ENCODE measurements at regions not wholly inside any gene's neighbourhood (a gene's known extent, or its start where the extent isn't known, plus 50 kb on each side); places are given as distances from the start of the nearest gene placed in this dataset.

GRCh38 chr18:43774497-43774896 is 497.2 kb upstream of the SYT4 start:
- no peaks in the 10 kb centered on the region for H3K27me3 Mint-ChIP-seq (ENCODE audit: low read depth)
- peaks cover 27% of the 10 kb centered on the region for H3K4me1 Mint-ChIP-seq
- POLR2A ChIA-PET = no interaction called here
- peak overlapping the region; percentile 3; the same call in 1 of the 2 replicates for H3K4me3 Mint-ChIP-seq
- CTCF ChIA-PET = interaction anchor here (0.8 kb wide), 1 partner anchor 113 kb away, joined by 3 read pairs; no protein-coding TSS in a partner anchor
- peaks cover 13% of the 10 kb centered on the region for H3K9me3 Mint-ChIP-seq
- ATAC-seq (peak; percentile 90), DNase-seq (ENCODE audit: low spot score) (peak; percentile 23)
- no peak for TF ChIP-seq NR1H2 (CRISPR knock-in tag; IDR thresholded peaks at IDR 0.05)
- peak; percentile 54; the same call in 1 of the 2 replicates for TF ChIP-seq TP53 (CRISPR knock-in tag; IDR thresholded peaks at IDR 0.05)
- no peak for TF ChIP-seq JUN (CRISPR knock-in tag; IDR thresholded peaks at IDR 0.05)
- peak overlapping the region; percentile 88 for H3K27ac Mint-ChIP-seq
- H3K36me3 Mint-ChIP-seq = peaks cover 5% of the 10 kb centered on the region

- no peak for DNase-seq (ENCODE audit: low spot score)
- TF ChIP-seq PRRX2 (CRISPR knock-in tag; IDR thresholded peaks at IDR 0.05) (no peak), TEAD1 (CRISPR knock-in tag; IDR thresholded peaks at IDR 0.05) (no peak), ZNF263 (CRISPR knock-in tag; IDR thresholded peaks at IDR 0.05; ENCODE audit: low read depth) (no peak), NFATC4 (CRISPR knock-in tag; IDR thresholded peaks at IDR 0.05) (no peak), RELA (CRISPR knock-in tag; IDR thresholded peaks at IDR 0.05; ENCODE audit: borderline replicate concordance) (no peak), FOXP1 (CRISPR knock-in tag; IDR thresholded peaks at IDR 0.05; ENCODE audit: borderline replicate concordance) (no peak), GABPB1 (CRISPR knock-in tag; IDR thresholded peaks at IDR 0.05) (no peak), SMAD4 (CRISPR knock-in tag; IDR thresholded peaks at IDR 0.05) (no peak), PRDM15 (CRISPR knock-in tag; IDR thresholded peaks at IDR 0.05) (no peak), FOXP4 (CRISPR knock-in tag; IDR thresholded peaks at IDR 0.05) (no peak), ZNF232 (CRISPR knock-in tag; IDR thresholded peaks at IDR 0.05) (no peak), ZNF425 (CRISPR knock-in tag; conservative IDR thresholded peaks at IDR 0.05) (no peak)
- Mint-ChIP-seq H3K27ac (peak overlapping the region; percentile 16; the same call in 1 of the 2 replicates), H3K4me3 (no peak overlapping the region), H3K36me3 (no peaks in the 10 kb centered on the region), H3K27me3 (ENCODE audit: low read depth) (no peaks in the 10 kb centered on the region), H3K4me1 (peaks cover 27% of the 10 kb centered on the region), H3K9me3 (peaks cover 5% of the 10 kb centered on the region)
- POLR2A ChIA-PET = no interaction called here
- ATAC-seq = no peak
- CTCF ChIA-PET = no interaction called here
Observed at GRCh38 chr18:43775591-43775990, 498.3 kb upstream of the SYT4 start.

- ChIA-PET POLR2A (no interaction called here), CTCF (no interaction called here)
- no peak overlapping the region for H3K27ac Mint-ChIP-seq
- H3K4me1 Mint-ChIP-seq = peaks cover 27% of the 10 kb centered on the region
- no peaks in the 10 kb centered on the region for H3K36me3 Mint-ChIP-seq
- no peaks in the 10 kb centered on the region; the same call in 1 of the 2 replicates for H3K9me3 Mint-ChIP-seq
- DNase-seq (ENCODE audit: low spot score) (no peak), ATAC-seq (no peak)
- no peaks in the 10 kb centered on the region for H3K27me3 Mint-ChIP-seq (ENCODE audit: low read depth)
- TF ChIP-seq NR1H2 (CRISPR knock-in tag; IDR thresholded peaks at IDR 0.05) = no peak
- H3K4me3 Mint-ChIP-seq = no peak overlapping the region
Observed at GRCh38 chr18:43776997-43777396, 499.7 kb upstream of the SYT4 start.
